Lower leg skin (tissue), 4 donors: ENCODE measurements at regions not wholly inside any gene's neighbourhood (a gene's known extent, or its start where the extent isn't known, plus 50 kb on each side); places are given as distances from the start of the nearest gene placed in this dataset.

Experiments used
- DNase-seq, 2 donors: peaks; one replicate each; pipeline ENCODE4 v3.0.0-alpha.2; 2019; ENCODE audit warnings: low spot score in 2 of 2
- H3K4me3 ChIP-seq: fragments of 200-600 bp; sonication (generic); 2 replicates; pipeline ENCODE4 v1.5.1; 2017; ENCODE audit warnings: mild to moderate bottlenecking, low read depth; ENCODE audit not compliant: poor library complexity, severe bottlenecking
- POLR2A ChIP-seq, 2 donors: fragments of 450-650 bp; IDR thresholded peaks; one replicate each; pipeline ENCODE4 v1.6.1; 2016 to 2017; ENCODE audit warnings: antibody characterized with exemption in 2 of 2, mild to moderate bottlenecking in 1 of 2, moderate library complexity in 1 of 2
- WGBS, 2 donors: methylation state at CpG; one replicate each; pipeline ENCODE4 v1.1.5; 2018; 5-methylcytosine and 5-hydroxymethylcytosine counted together
- intact Hi-C: fragments of 100-400 bp; cut with DNase I; formaldehyde crosslinking; loops from one replicate; pipeline ENCODE4 v1.15.0; 2023; ENCODE audit warnings: low total_unique reads
- TF ChIP-seq, protein P1 (sequence below), 3 donors: fragments of 450-650 bp; IDR thresholded peaks; one replicate each; pipeline ENCODE4 v1.5.1; 2016; ENCODE audit warnings: antibody characterized with exemption in 3 of 3, mild to moderate bottlenecking in 3 of 3, moderate library complexity in 2 of 3

- 89% methylated on average over 6 of the region's 6 CpGs for WGBS, 2 donors
- intact Hi-C loops = no loop called here
- no peak overlapping the region for H3K4me3 ChIP-seq
- TF ChIP-seq, protein P1, sequence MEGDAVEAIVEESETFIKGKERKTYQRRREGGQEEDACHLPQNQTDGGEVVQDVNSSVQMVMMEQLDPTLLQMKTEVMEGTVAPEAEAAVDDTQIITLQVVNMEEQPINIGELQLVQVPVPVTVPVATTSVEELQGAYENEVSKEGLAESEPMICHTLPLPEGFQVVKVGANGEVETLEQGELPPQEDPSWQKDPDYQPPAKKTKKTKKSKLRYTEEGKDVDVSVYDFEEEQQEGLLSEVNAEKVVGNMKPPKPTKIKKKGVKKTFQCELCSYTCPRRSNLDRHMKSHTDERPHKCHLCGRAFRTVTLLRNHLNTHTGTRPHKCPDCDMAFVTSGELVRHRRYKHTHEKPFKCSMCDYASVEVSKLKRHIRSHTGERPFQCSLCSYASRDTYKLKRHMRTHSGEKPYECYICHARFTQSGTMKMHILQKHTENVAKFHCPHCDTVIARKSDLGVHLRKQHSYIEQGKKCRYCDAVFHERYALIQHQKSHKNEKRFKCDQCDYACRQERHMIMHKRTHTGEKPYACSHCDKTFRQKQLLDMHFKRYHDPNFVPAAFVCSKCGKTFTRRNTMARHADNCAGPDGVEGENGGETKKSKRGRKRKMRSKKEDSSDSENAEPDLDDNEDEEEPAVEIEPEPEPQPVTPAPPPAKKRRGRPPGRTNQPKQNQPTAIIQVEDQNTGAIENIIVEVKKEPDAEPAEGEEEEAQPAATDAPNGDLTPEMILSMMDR (IDR thresholded peaks at IDR 0.05) = no peak
- TF ChIP-seq POLR2A (IDR thresholded peaks at IDR 0.05) = no peak
- no peak for DNase-seq
Measured at GRCh38 chr6:2439632-2440031, 194.2 kb upstream of the GMDS start.

- TF ChIP-seq, protein P1 (IDR thresholded peaks at IDR 0.05) = no peak
- TF ChIP-seq POLR2A (IDR thresholded peaks at IDR 0.05) = no peak
- H3K4me3 ChIP-seq = no peak overlapping the region
- DNase-seq = no peak
- intact Hi-C loops = no loop called here
- WGBS, 2 donors = 94% methylated on average over 2 of the region's 2 CpGs
Measured at GRCh38 chr6:2439082-2439481, 193.7 kb upstream of the GMDS start.

DNA sequence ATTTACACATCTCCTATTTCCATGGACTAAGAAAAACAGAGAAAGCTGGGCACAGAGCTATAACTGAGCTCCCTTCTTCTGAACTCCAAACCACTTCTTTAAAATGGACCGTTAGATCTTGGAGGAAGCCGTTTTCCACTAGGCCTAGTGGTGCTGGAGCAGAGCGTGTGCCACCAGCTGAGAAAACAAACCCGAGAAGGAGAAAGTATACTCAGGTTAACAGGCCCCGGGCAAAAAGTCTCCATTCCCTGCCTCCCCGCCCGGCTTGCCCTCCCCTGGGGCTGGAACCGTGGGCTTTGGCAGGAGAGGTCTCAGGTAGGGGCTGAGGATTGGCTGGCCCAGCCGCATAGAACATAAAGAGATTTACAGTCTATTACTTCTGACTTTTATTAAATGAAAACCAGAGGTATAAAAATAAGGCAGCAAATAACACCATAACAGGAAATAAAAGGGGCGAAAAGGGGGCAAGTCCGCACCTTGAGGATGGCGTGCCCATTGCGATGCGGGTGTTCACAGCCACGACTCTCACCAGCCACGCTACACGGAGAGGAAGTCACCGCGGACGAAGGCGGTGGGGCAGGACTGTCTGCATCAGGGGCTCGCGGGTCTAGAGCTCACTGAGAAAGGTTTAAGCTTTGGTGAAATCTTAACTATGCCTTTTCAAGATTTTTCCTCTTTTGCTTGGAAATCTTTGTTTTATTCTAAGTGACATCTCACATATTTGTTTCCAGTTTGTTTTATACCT lies 191.2 kb upstream of the GMDS start:
- WGBS, 2 donors = 91% methylated on average over 23 of the region's 23 CpGs
- DNase-seq = no peak
- no peak for TF ChIP-seq POLR2A (IDR thresholded peaks at IDR 0.05)
- TF ChIP-seq, protein P1 (IDR thresholded peaks at IDR 0.05) = no peak
- intact Hi-C loops = no loop called here
- no peak overlapping the region for H3K4me3 ChIP-seq

DNA sequence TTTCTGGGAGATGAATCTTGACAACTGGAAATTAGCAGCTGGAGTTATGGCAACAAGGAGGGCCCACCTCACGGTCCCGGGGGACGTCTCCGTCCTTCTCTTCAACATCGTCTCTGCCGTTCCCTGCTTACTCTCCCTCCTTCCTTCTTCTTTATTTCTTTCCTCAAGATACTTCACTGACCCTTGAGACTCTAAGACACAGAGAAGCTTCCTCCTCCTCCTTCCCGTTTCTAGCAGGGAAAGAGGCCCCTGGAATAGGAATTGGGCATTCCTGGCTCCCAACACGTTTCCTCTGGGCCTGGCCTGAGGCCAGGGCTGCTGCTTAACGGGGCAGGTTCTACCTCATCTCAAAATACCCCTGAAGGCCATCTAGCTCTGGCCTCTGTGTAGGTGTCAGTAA lies 189.9 kb upstream of the GMDS start:
- no peak for DNase-seq
- WGBS, 2 donors = 75 to 76% methylated on average over 9 of the region's 9 CpGs
- TF ChIP-seq, protein P1 (IDR thresholded peaks at IDR 0.05) = no peak
- H3K4me3 ChIP-seq = no peak overlapping the region
- intact Hi-C loops = no loop called here

GRCh38 chr6:2434912-2435311 lies 189.5 kb upstream of the GMDS start:
- 82 to 86% methylated on average over 6 of the region's 6 CpGs for WGBS, 2 donors
- no peak overlapping the region for H3K4me3 ChIP-seq
- no peak for DNase-seq
- TF ChIP-seq, protein P1 (IDR thresholded peaks at IDR 0.05) = no peak
- TF ChIP-seq POLR2A (IDR thresholded peaks at IDR 0.05) = no peak
- intact Hi-C loops = no loop called here

DNA sequence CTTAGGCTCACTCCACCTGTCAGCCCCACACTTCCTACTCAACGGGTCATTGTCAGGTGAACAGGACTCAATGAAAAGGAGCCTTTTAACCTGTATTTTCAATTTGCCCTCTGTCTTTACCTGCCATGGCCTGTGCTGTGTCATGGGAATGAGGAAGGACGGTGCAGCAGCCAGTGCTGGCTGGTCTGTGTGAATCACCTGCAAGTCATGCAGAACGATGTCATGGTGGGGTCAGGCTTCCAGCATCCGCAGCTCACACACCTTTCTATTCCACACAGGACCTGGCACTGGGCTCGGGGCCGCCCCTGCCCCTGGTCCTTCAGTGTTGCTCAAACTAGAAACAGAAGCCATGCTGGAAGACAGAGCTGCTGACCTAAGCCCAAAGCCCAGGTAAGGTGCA lies 188.7 kb upstream of the GMDS start:
- WGBS, 2 donors = 96 to 97% methylated on average over 6 of the region's 6 CpGs
- TF ChIP-seq, protein P1 (IDR thresholded peaks at IDR 0.05) = no peak
- TF ChIP-seq POLR2A (IDR thresholded peaks at IDR 0.05) = no peak
- DNase-seq = no peak
- intact Hi-C loops = no loop called here
- no peak overlapping the region for H3K4me3 ChIP-seq
